HEK293 (cell line): ENCODE measurements at regions not wholly inside any gene's neighbourhood (a gene's known extent, or its start where the extent isn't known, plus 50 kb on each side); places are given as distances from the start of the nearest gene placed in this dataset.

Experiments
- CTCF ChIA-PET: fragments of 350-600 bp; formaldehyde crosslinking; extraction: SDS; loops from one replicate; lab custom pipeline; 2021; ENCODE audit warnings: antibody characterized with exemption; lab: Yijun Ruan, JAX
- POLR2A ChIA-PET: fragments of 300-600 bp; formaldehyde crosslinking; extraction: SDS; loops from one replicate; lab custom pipeline; 2020; ENCODE audit warnings: antibody characterized with exemption, inconsistent platforms; lab: Yijun Ruan, JAX
- H3K27ac ChIP-seq: fragments of 200-500 bp; sonication (Bioruptor generic); 2 replicates; pipeline ENCODE4 v1.5.1; 2014; ENCODE audit warnings: low read depth, low read length, control low read depth, inconsistent platforms; ENCODE audit errors: extremely low read depth
- H3K36me3 ChIP-seq, 2 experiments: fragments of 200-500 bp in 1 of 2; sonication (Bioruptor generic) in 1 of 2; 1 replicate in 1 of 2; 2 replicates in 1 of 2; pipeline ENCODE4 v1.5.1; 2014 to 2017; ENCODE audit warnings: inconsistent platforms in 2 of 2, low read length in 2 of 2; ENCODE audit not compliant: control insufficient read depth in 2 of 2, insufficient read depth in 1 of 2
- H3K4me1 ChIP-seq: fragments of 200-500 bp; sonication (Bioruptor generic); 2 replicates; pipeline ENCODE4 v1.5.1; 2014; ENCODE audit warnings: mild to moderate bottlenecking, low read length, inconsistent platforms; ENCODE audit not compliant: control insufficient read depth, insufficient read depth
- H3K4me3 ChIP-seq: 2 replicates; pipeline ENCODE4 v1.5.1; 2011; ENCODE audit warnings: low read depth, mild to moderate bottlenecking, control low read depth, low read length, moderate library complexity
- H3K9me3 ChIP-seq: fragments of 200-500 bp; sonication (Bioruptor generic); 2 replicates; pipeline ENCODE4 v1.5.1; 2014; ENCODE audit warnings: low read depth, low read length, inconsistent platforms; ENCODE audit not compliant: control insufficient read depth, insufficient read depth
- HOXD13 ChIP-seq: sonication (generic); formaldehyde crosslinking; IDR thresholded peaks from 2 replicates; pipeline ENCODE4 v1.8.0; 2022; ENCODE audit warnings: missing genetic modification reagents, borderline replicate concordance
- IKZF3 ChIP-seq: fragments of 450-650 bp; IDR thresholded peaks from 2 replicates; pipeline ENCODE4 v1.5.0; 2018; ENCODE audit warnings: missing biosample characterization, mild to moderate bottlenecking, missing genetic modification characterization, moderate library complexity
- MEIS1 ChIP-seq: sonication (generic); formaldehyde crosslinking; IDR thresholded peaks from 2 replicates; pipeline ENCODE4 v1.8.1; 2022; ENCODE audit warnings: missing genetic modification reagents, mild to moderate bottlenecking, borderline replicate concordance
- PATZ1 ChIP-seq: fragments of 450-650 bp; formaldehyde crosslinking; IDR thresholded peaks from 2 replicates; pipeline ENCODE4 v1.5.1; 2016; ENCODE audit warnings: missing biosample characterization, missing genetic modification characterization
- PRDM1 ChIP-seq: fragments of 450-650 bp; formaldehyde crosslinking; IDR thresholded peaks from 2 replicates; pipeline ENCODE4; 2016; ENCODE audit warnings: missing biosample characterization, missing genetic modification characterization
- RBAK ChIP-seq: fragments of 450-650 bp; formaldehyde crosslinking; IDR thresholded peaks from 2 replicates; pipeline ENCODE4 v1.5.1; 2016; ENCODE audit warnings: missing biosample characterization, missing genetic modification characterization
- REPIN1 ChIP-seq: fragments of 450-650 bp; formaldehyde crosslinking; IDR thresholded peaks from 2 replicates; pipeline ENCODE4 v1.5.1; 2017; ENCODE audit warnings: missing biosample characterization, missing genetic modification characterization, low read depth
- ZBTB8A ChIP-seq: fragments of 450-650 bp; formaldehyde crosslinking; IDR thresholded peaks from 2 replicates; pipeline ENCODE4 v1.5.1; 2016; ENCODE audit warnings: missing biosample characterization, missing genetic modification characterization
- ZEB2 ChIP-seq: fragments of 450-650 bp; formaldehyde crosslinking; IDR thresholded peaks from 2 replicates; pipeline ENCODE4 v1.5.1; 2016; ENCODE audit warnings: missing biosample characterization, missing genetic modification characterization
- ZFP3 ChIP-seq: fragments of 450-650 bp; formaldehyde crosslinking; IDR thresholded peaks from 2 replicates; pipeline ENCODE4 v1.5.1; 2016; ENCODE audit warnings: low read depth, missing biosample characterization, missing genetic modification characterization
- ZFP41 ChIP-seq: fragments of 450-650 bp; formaldehyde crosslinking; IDR thresholded peaks from 2 replicates; pipeline ENCODE4 v1.5.1; 2016; ENCODE audit warnings: missing biosample characterization, missing genetic modification characterization, borderline replicate concordance
- ZNF138 ChIP-seq: fragments of 450-650 bp; formaldehyde crosslinking; IDR thresholded peaks from 2 replicates; pipeline ENCODE4 v1.5.1; 2016; ENCODE audit warnings: missing biosample characterization, missing genetic modification characterization, borderline replicate concordance
- ZNF16 ChIP-seq: fragments of 450-650 bp; formaldehyde crosslinking; IDR thresholded peaks from 2 replicates; pipeline ENCODE4 v1.5.1; 2016; ENCODE audit warnings: low read depth, missing biosample characterization, missing genetic modification characterization
- ZNF174 ChIP-seq: fragments of 450-650 bp; formaldehyde crosslinking; IDR thresholded peaks from 2 replicates; pipeline ENCODE4 v1.5.0; 2017; ENCODE audit warnings: missing biosample characterization, mild to moderate bottlenecking, missing genetic modification characterization
- ZNF175 ChIP-seq: fragments of 450-650 bp; formaldehyde crosslinking; IDR thresholded peaks from 2 replicates; pipeline ENCODE4 v1.5.1; 2016; ENCODE audit warnings: missing biosample characterization, missing genetic modification characterization
- ZNF184 ChIP-seq: fragments of 450-650 bp; IDR thresholded peaks from 2 replicates; pipeline ENCODE4 v1.5.1; 2018; ENCODE audit warnings: missing biosample characterization, mild to moderate bottlenecking, missing genetic modification characterization
- ZNF350 ChIP-seq: fragments of 450-650 bp; formaldehyde crosslinking; IDR thresholded peaks from 2 replicates; pipeline ENCODE4 v1.5.0; 2017; ENCODE audit warnings: missing biosample characterization, mild to moderate bottlenecking, missing genetic modification characterization
- ZNF37A ChIP-seq: fragments of 450-650 bp; IDR thresholded peaks from 2 replicates; pipeline ENCODE4 v1.5.1; 2018; ENCODE audit warnings: missing biosample characterization, missing genetic modification characterization
- ZNF416 ChIP-seq: fragments of 450-650 bp; formaldehyde crosslinking; IDR thresholded peaks from 2 replicates; pipeline ENCODE4 v1.5.1; 2016; ENCODE audit warnings: missing biosample characterization, missing genetic modification characterization
- ZNF473 ChIP-seq: fragments of 450-650 bp; formaldehyde crosslinking; IDR thresholded peaks from 2 replicates; pipeline ENCODE4 v1.5.1; 2017; ENCODE audit warnings: missing biosample characterization, missing genetic modification characterization
- ZNF488 ChIP-seq: fragments of 450-650 bp; formaldehyde crosslinking; IDR thresholded peaks from 2 replicates; pipeline ENCODE4 v1.5.1; 2016; ENCODE audit warnings: missing biosample characterization, missing genetic modification characterization
- ZNF548 ChIP-seq: fragments of 450-650 bp; formaldehyde crosslinking; IDR thresholded peaks from 2 replicates; pipeline ENCODE4 v1.5.1; 2016; ENCODE audit warnings: missing biosample characterization, missing genetic modification characterization
- ZNF707 ChIP-seq: fragments of 450-650 bp; formaldehyde crosslinking; IDR thresholded peaks from 2 replicates; pipeline ENCODE4 v1.5.1; 2016; ENCODE audit warnings: missing biosample characterization, missing genetic modification characterization
- ZSCAN30 ChIP-seq: fragments of 450-650 bp; IDR thresholded peaks from 2 replicates; pipeline ENCODE4 v1.5.1; 2018; ENCODE audit warnings: missing biosample characterization, mild to moderate bottlenecking, missing genetic modification characterization, moderate library complexity
- ZXDB ChIP-seq: fragments of 450-650 bp; formaldehyde crosslinking; IDR thresholded peaks from 2 replicates; pipeline ENCODE4 v1.5.1; 2016; ENCODE audit warnings: missing biosample characterization, missing genetic modification characterization
- TF ChIP-seq, protein P1 (sequence below): fragments of 450-650 bp; formaldehyde crosslinking; IDR thresholded peaks from 2 replicates; pipeline ENCODE4 v1.5.1; 2016; ENCODE audit warnings: missing biosample characterization, missing genetic modification characterization
- TF ChIP-seq, protein P2 (sequence below): fragments of 450-650 bp; formaldehyde crosslinking; IDR thresholded peaks from 2 replicates; pipeline ENCODE4 v1.5.1; 2016; ENCODE audit warnings: missing biosample characterization, missing genetic modification characterization
- TF ChIP-seq, protein P3 (sequence below): fragments of 450-650 bp; formaldehyde crosslinking; IDR thresholded peaks from 2 replicates; pipeline ENCODE4 v1.5.1; 2017; ENCODE audit warnings: missing biosample characterization, missing genetic modification characterization

- no peak for TF ChIP-seq ZXDB (tag by site-specific recombination)
Measured at GRCh38 chrX:4690521-4690920, 977.1 kb upstream of the PRKX start (continued).

GRCh38 chrX:4682636-4683035, 969.2 kb upstream of the PRKX start:
- Histone ChIP-seq H3K9me3 (no peaks in the 10 kb centered on the region), H3K4me1 (no peaks in the 10 kb centered on the region), H3K27ac (no peak overlapping the region), H3K36me3 (no peaks in the 10 kb centered on the region), H3K4me3 (no peak overlapping the region)
- ChIA-PET POLR2A (no interaction called here), CTCF (interaction anchor here (0.5 kb wide), 1 partner anchor 296 kb away, joined by 4 read pairs; no protein-coding TSS in a partner anchor)
- TF ChIP-seq REPIN1 (tag by site-specific recombination) (no peak), ZNF350 (no peak), IKZF3 (tag by site-specific recombination) (no peak), ZNF138 (tag by site-specific recombination) (no peak), ZFP3 (tag by site-specific recombination) (no peak), ZNF37A (no peak), ZNF184 (tag by site-specific recombination) (no peak), RBAK (no peak), ZNF175 (tag by site-specific recombination) (no peak), ZBTB8A (tag by site-specific recombination) (no peak), ZNF416 (tag by site-specific recombination) (no peak), ZNF548 (tag by site-specific recombination) (no peak), ZNF16 (tag by site-specific recombination) (no peak), PRDM1 (no peak), ZFP41 (tag by site-specific recombination) (no peak)
- TF ChIP-seq, protein P1, sequence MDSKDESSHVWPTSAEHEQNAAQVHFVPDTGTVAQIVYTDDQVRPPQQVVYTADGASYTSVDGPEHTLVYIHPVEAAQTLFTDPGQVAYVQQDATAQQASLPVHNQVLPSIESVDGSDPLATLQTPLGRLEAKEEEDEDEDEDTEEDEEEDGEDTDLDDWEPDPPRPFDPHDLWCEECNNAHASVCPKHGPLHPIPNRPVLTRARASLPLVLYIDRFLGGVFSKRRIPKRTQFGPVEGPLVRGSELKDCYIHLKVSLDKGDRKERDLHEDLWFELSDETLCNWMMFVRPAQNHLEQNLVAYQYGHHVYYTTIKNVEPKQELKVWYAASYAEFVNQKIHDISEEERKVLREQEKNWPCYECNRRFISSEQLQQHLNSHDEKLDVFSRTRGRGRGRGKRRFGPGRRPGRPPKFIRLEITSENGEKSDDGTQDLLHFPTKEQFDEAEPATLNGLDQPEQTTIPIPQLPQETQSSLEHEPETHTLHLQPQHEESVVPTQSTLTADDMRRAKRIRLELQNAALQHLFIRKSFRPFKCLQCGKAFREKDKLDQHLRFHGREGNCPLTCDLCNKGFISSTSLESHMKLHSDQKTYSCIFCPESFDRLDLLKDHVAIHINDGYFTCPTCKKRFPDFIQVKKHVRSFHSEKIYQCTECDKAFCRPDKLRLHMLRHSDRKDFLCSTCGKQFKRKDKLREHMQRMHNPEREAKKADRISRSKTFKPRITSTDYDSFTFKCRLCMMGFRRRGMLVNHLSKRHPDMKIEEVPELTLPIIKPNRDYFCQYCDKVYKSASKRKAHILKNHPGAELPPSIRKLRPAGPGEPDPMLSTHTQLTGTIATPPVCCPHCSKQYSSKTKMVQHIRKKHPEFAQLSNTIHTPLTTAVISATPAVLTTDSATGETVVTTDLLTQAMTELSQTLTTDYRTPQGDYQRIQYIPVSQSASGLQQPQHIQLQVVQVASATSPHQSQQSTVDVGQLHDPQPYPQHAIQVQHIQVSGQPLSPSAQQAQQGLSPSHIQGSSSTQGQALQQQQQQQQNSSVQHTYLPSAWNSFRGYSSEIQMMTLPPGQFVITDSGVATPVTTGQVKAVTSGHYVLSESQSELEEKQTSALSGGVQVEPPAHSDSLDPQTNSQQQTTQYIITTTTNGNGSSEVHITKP: no peak

- POLR2A ChIA-PET: no interaction called here
- H3K36me3 ChIP-seq: no peaks in the 10 kb centered on the region
- TF ChIP-seq ZNF174 (tag by site-specific recombination): no peak
- no peak for TF ChIP-seq ZNF488 (tag by site-specific recombination)
- TF ChIP-seq HOXD13 (CRISPR knock-in tag): no peak
- TF ChIP-seq, protein P2, sequence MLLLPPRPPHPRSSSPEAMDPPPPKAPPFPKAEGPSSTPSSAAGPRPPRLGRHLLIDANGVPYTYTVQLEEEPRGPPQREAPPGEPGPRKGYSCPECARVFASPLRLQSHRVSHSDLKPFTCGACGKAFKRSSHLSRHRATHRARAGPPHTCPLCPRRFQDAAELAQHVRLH (tag by site-specific recombination): no peak
- no peak for TF ChIP-seq ZSCAN30 (tag by site-specific recombination)
- TF ChIP-seq ZNF473 (tag by site-specific recombination): no peak
- TF ChIP-seq ZNF707 (tag by site-specific recombination): no peak
- TF ChIP-seq, protein P3, sequence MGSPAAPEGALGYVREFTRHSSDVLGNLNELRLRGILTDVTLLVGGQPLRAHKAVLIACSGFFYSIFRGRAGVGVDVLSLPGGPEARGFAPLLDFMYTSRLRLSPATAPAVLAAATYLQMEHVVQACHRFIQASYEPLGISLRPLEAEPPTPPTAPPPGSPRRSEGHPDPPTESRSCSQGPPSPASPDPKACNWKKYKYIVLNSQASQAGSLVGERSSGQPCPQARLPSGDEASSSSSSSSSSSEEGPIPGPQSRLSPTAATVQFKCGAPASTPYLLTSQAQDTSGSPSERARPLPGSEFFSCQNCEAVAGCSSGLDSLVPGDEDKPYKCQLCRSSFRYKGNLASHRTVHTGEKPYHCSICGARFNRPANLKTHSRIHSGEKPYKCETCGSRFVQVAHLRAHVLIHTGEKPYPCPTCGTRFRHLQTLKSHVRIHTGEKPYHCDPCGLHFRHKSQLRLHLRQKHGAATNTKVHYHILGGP: no peak
- no peak for TF ChIP-seq PATZ1
- TF ChIP-seq ZEB2 (tag by site-specific recombination): no peak
- TF ChIP-seq ZNF184 (tag by site-specific recombination): no peak
- TF ChIP-seq MEIS1 (CRISPR knock-in tag): no peak
Measured at GRCh38 chrX:4675686-4676300, 962.3 kb upstream of the PRKX start.

More at GRCh38 chrX:4675686-4676300, 962.3 kb upstream of the PRKX start:
- no peak overlapping the region for H3K4me3 ChIP-seq
- H3K9me3 ChIP-seq: no peaks in the 10 kb centered on the region
- CTCF ChIA-PET: no interaction called here
- H3K27ac ChIP-seq: no peak overlapping the region
- no peaks in the 10 kb centered on the region for H3K4me1 ChIP-seq
